HepG2 (cell line): ENCODE measurements at regions not wholly inside any gene's neighbourhood (a gene's known extent, or its start where the extent isn't known, plus 50 kb on each side); places are given as distances from the start of the nearest gene placed in this dataset.

Experiments
- ATAC-seq: fragments of 200-7000 bp; cut with Tn5 transposase; 3 replicates; pipeline ENCODE4 v1.9.1; 2020; ENCODE audit warnings: mild to moderate bottlenecking, moderate library complexity
- BruUV-seq: library from RNA; stranded (reverse); fragments of 400-500 nt; replicated peaks from 2 replicates; lab custom pipeline; 2021; lab: Mats Ljungman, UMichigan
- CTCF ChIA-PET: fragments of 300-600 bp; formaldehyde crosslinking; extraction: SDS; loops from one replicate; lab custom pipeline; 2021; ENCODE audit warnings: low total read pairs, inconsistent platforms, low intra/inter-chr PET ratio; lab: Yijun Ruan, JAX
- POLR2A ChIA-PET: fragments of 350-600 bp; sonication (Branson Sonifier 250); formaldehyde crosslinking; loops from one replicate; lab custom pipeline; 2020; ENCODE audit warnings: antibody characterized with exemption, inconsistent platforms; lab: Yijun Ruan, JAX
- DNase-seq: peaks from one replicate; pipeline ENCODE4 v3.0.0-alpha.2; 2015; ENCODE audit warnings: low spot score
- FAIRE-seq: peaks from 3 replicates; lab custom pipeline; 2011; peaks lifted over from hg19 to GRCh38; lab: Jason Lieb, UNC
- H2AFZ ChIP-seq: one replicate; pipeline ENCODE4 v1.6.1; 2011; ENCODE audit warnings: low read length, inconsistent platforms
- H3K27ac ChIP-seq: fragments of 300-600 bp; 3 replicates; pipeline ENCODE4 v1.8.0; 2011; ENCODE audit warnings: mixed run types, mild to moderate bottlenecking, mixed read lengths, low read length, inconsistent platforms; ENCODE audit not compliant: insufficient read depth; ENCODE audit errors: extremely low read length
- H3K27me3 ChIP-seq, 2 experiments: fragments of 200-600 bp in 1 of 2; 2 replicates in 1 of 2; 3 replicates in 1 of 2; pipeline versions ENCODE4 v1.6.0 to v1.8.0; 2011; ENCODE audit warnings: low read length in 2 of 2, mild to moderate bottlenecking in 2 of 2, moderate library complexity in 2 of 2, inconsistent platforms in 1 of 2; ENCODE audit not compliant: insufficient read depth in 2 of 2, control insufficient read depth in 1 of 2
- H3K36me3 ChIP-seq, 2 experiments: fragments of 200-600 bp in 1 of 2; replicated peaks in 1 of 2; 2 replicates in 1 of 2; 3 replicates in 1 of 2; pipeline versions ENCODE4 v1.5.1 to v1.8.0; 2011; ENCODE audit warnings: low read length in 2 of 2, inconsistent platforms in 1 of 2; ENCODE audit not compliant: insufficient read depth in 2 of 2, control insufficient read depth in 1 of 2
- H3K4me1 ChIP-seq: 2 replicates; pipeline ENCODE4 v1.5.1; 2012; ENCODE audit warnings: low read length, inconsistent platforms; ENCODE audit not compliant: insufficient read depth
- H3K4me2 ChIP-seq: 2 replicates; pipeline ENCODE4 v1.6.0; 2011; ENCODE audit warnings: low read depth, low read length, inconsistent platforms
- H3K4me3 ChIP-seq, 3 experiments: fragments of 200-600 bp in 1 of 3; sonication (generic), shearing (Covaris generic) in 1 of 3; replicated peaks in 1 of 3; 2 replicates each; pipeline ENCODE4 v1.5.1; 2011 to 2016; ENCODE audit warnings: low read length in 3 of 3, inconsistent platforms in 2 of 3, low read depth in 2 of 3, mild to moderate bottlenecking in 2 of 3, control low read depth in 1 of 3, mixed read lengths in 1 of 3; ENCODE audit not compliant: insufficient read depth in 1 of 3
- H3K79me2 ChIP-seq: one replicate; pipeline ENCODE4 v1.6.1; 2011; ENCODE audit warnings: low read length, inconsistent platforms; ENCODE audit not compliant: insufficient read depth
- H3K9ac ChIP-seq: 2 replicates; pipeline ENCODE4 v1.6.0; 2011; ENCODE audit warnings: mild to moderate bottlenecking, low read depth, low read length, inconsistent platforms; ENCODE audit not compliant: insufficient read depth
- H3K9me3 ChIP-seq: 2 replicates; pipeline ENCODE4 v1.5.1; 2012; ENCODE audit warnings: mild to moderate bottlenecking, low read length
- H4K20me1 ChIP-seq: 2 replicates; pipeline ENCODE4 v1.6.0; 2011; ENCODE audit warnings: inconsistent platforms, mild to moderate bottlenecking, low read length, moderate library complexity; ENCODE audit not compliant: insufficient read depth
- AGO2 ChIP-seq: fragments of 200-400 bp; formaldehyde crosslinking; optimal IDR thresholded peaks from 2 replicates; pipeline ENCODE3; 2017; ENCODE audit warnings: mild to moderate bottlenecking, low read depth, low read length, moderate library complexity
- ELF4 ChIP-seq: sonication (generic); formaldehyde crosslinking; IDR thresholded peaks from 2 replicates; pipeline ENCODE4 v1.5.0; 2020; ENCODE audit warnings: missing genetic modification reagents, mild to moderate bottlenecking, moderate library complexity, borderline replicate concordance
- GABPB1 ChIP-seq: IDR thresholded peaks from 2 replicates; pipeline ENCODE4 v1.6.1; 2016; ENCODE audit warnings: mild to moderate bottlenecking, missing genetic modification reagents, moderate library complexity, missing compliant biosample characterization
- GATA4 ChIP-seq: sonication (generic); IDR thresholded peaks from 2 replicates; pipeline ENCODE4 v1.6.1; 2016; ENCODE audit warnings: antibody characterized with exemption, low read depth, borderline replicate concordance
- SMC3 ChIP-seq: IDR thresholded peaks from 2 replicates; pipeline ENCODE4 v1.6.1; 2011; ENCODE audit warnings: low read length, improper control_type of control experiment
- ZFP90 ChIP-seq: sonication (generic); formaldehyde crosslinking; IDR thresholded peaks from 2 replicates; pipeline ENCODE4 v1.8.0; 2022; ENCODE audit warnings: missing genetic modification reagents, mild to moderate bottlenecking, inconsistent platforms, borderline replicate concordance
- ZNF441 ChIP-seq: sonication (generic); formaldehyde crosslinking; IDR thresholded peaks from 2 replicates; pipeline ENCODE4 v1.7.0; 2021; ENCODE audit warnings: missing genetic modification reagents, borderline replicate concordance
- WGBS: methylation state at CpG from one replicate; pipeline ENCODE4 v1.1.6; 2017; ENCODE audit warnings: low lambda C conversion rate; 5-methylcytosine and 5-hydroxymethylcytosine counted together
- in situ Hi-C: cut with HindIII; loops from 2 replicates; pipeline ENCODE4 v1.10.0; 2017; ENCODE audit warnings: low pct_unique_long_range_greater_than_20kb; ENCODE audit not compliant: extremely low pct_ligation_motif_present
- intact Hi-C: fragments of 100-400 bp; cut with micrococcal nuclease; formaldehyde crosslinking; loops from one replicate; pipeline ENCODE4 v1.10.0; 2022; ENCODE audit not compliant: unreplicated experiment
- TF ChIP-seq, protein P1 (sequence below): sonication (generic); formaldehyde crosslinking; IDR thresholded peaks from 2 replicates; pipeline ENCODE4 v1.4.0; 2020; ENCODE audit warnings: missing genetic modification reagents

GRCh38 chr14:31932675-31933074, 144.4 kb upstream of the ARHGAP5 start:
- intact Hi-C loops = no loop called here
- no TSS peak for BruUV-seq
- no peak for DNase-seq
- no peak overlapping the region for H3K4me3 ChIP-seq
- POLR2A ChIA-PET = no interaction called here
- no peaks in the 10 kb centered on the region for H3K9me3 ChIP-seq
- TF ChIP-seq, protein P1, sequence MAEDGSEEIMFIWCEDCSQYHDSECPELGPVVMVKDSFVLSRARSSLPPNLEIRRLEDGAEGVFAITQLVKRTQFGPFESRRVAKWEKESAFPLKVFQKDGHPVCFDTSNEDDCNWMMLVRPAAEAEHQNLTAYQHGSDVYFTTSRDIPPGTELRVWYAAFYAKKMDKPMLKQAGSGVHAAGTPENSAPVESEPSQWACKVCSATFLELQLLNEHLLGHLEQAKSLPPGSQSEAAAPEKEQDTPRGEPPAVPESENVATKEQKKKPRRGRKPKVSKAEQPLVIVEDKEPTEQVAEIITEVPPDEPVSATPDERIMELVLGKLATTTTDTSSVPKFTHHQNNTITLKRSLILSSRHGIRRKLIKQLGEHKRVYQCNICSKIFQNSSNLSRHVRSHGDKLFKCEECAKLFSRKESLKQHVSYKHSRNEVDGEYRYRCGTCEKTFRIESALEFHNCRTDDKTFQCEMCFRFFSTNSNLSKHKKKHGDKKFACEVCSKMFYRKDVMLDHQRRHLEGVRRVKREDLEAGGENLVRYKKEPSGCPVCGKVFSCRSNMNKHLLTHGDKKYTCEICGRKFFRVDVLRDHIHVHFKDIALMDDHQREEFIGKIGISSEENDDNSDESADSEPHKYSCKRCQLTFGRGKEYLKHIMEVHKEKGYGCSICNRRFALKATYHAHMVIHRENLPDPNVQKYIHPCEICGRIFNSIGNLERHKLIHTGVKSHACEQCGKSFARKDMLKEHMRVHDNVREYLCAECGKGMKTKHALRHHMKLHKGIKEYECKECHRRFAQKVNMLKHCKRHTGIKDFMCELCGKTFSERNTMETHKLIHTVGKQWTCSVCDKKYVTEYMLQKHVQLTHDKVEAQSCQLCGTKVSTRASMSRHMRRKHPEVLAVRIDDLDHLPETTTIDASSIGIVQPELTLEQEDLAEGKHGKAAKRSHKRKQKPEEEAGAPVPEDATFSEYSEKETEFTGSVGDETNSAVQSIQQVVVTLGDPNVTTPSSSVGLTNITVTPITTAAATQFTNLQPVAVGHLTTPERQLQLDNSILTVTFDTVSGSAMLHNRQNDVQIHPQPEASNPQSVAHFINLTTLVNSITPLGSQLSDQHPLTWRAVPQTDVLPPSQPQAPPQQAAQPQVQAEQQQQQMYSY (CRISPR knock-in tag) = peak; percentile 56; the same call in 1 of the 2 replicates
- TF ChIP-seq GABPB1 (CRISPR knock-in tag) (no peak), AGO2 (no peak), SMC3 (no peak), GATA4 (no peak), ELF4 (no peak), ZFP90 (CRISPR knock-in tag) (no peak), ZNF441 (CRISPR knock-in tag) (no peak)
- TF ChIP-seq, all 625 proteins: peak for 1
- no peaks in the 10 kb centered on the region for H3K36me3 ChIP-seq
- CTCF ChIA-PET = no interaction called here
- H3K27ac ChIP-seq = no peak overlapping the region
- in situ Hi-C loops = loop anchor here (5.0 to 10.0 kb wide), 3 partner anchors 140 to 622 kb away; no protein-coding TSS in a partner anchor
- H3K27me3 ChIP-seq = no peaks in the 10 kb centered on the region
- WGBS = 53% methylated on average over 5 of the region's 5 CpGs
- H3K9ac ChIP-seq = no peak overlapping the region
- FAIRE-seq (no peak), ATAC-seq (peak; percentile 18; the same call in 2 of the 3 replicates)
- H3K79me2 ChIP-seq = no peaks in the 10 kb centered on the region
- peaks cover 37% of the 10 kb centered on the region for H3K4me1 ChIP-seq
- no peak overlapping the region for H2AFZ ChIP-seq
- no peaks in the 10 kb centered on the region for H4K20me1 ChIP-seq
- no peak overlapping the region for H3K4me2 ChIP-seq
